Fibroblast of the aortic adventitia (primary cell): ENCODE measurements at regions not wholly inside any gene's neighbourhood (a gene's known extent, or its start where the extent isn't known, plus 50 kb on each side); places are given as distances from the start of the nearest gene placed in this dataset.
A peak's percentile ranks its signal among the peaks of the same experiment; 100 is the strongest.
"Not testable (repeated sequence)": the region's sequence is repeated elsewhere in the genome, so short reads cannot be mapped to it uniquely, and the experiment has no call there.

Experiments used
- DNase-seq: peaks from one replicate; pipeline ENCODE4 v3.0.0-alpha.2; 2010; ENCODE audit warnings: low read depth
- H3K4me3 ChIP-seq: 2 replicates; pipeline ENCODE4 v1.5.1; 2011; ENCODE audit warnings: low read depth, mild to moderate bottlenecking, control low read depth, low read length, moderate library complexity
- TF ChIP-seq, protein P1 (sequence below): IDR thresholded peaks from 2 replicates; pipeline ENCODE4 v1.5.1; 2011; ENCODE audit warnings: mild to moderate bottlenecking, low read length, control low read depth, inconsistent platforms; ENCODE audit not compliant: insufficient read depth

DNA sequence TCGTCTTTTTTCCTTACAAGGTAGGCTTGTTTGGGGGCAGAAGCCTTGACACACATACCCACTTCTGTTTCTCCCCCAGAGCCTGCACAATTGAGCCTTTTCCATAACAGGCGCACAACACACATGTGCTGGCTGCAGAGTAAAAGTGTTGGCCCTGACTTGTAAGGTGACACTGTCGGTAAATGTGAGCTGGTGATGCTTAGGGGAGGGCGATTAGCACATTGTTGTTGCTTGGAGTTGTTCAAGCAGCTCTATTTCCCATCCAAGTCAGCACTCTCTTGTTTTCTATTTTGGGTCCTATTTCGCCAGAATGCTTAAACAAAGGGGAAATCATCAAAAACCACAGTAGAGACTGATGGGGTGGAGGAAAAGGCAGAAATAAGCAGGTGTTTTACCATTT lies 51.9 kb upstream of the PTPRJ start:
- DNase-seq = no peak
- TF ChIP-seq, protein P1, sequence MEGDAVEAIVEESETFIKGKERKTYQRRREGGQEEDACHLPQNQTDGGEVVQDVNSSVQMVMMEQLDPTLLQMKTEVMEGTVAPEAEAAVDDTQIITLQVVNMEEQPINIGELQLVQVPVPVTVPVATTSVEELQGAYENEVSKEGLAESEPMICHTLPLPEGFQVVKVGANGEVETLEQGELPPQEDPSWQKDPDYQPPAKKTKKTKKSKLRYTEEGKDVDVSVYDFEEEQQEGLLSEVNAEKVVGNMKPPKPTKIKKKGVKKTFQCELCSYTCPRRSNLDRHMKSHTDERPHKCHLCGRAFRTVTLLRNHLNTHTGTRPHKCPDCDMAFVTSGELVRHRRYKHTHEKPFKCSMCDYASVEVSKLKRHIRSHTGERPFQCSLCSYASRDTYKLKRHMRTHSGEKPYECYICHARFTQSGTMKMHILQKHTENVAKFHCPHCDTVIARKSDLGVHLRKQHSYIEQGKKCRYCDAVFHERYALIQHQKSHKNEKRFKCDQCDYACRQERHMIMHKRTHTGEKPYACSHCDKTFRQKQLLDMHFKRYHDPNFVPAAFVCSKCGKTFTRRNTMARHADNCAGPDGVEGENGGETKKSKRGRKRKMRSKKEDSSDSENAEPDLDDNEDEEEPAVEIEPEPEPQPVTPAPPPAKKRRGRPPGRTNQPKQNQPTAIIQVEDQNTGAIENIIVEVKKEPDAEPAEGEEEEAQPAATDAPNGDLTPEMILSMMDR = no peak

GRCh38 chr11:47924184-47924691 lies 56.1 kb upstream of the PTPRJ start:
- TF ChIP-seq, protein P1 = no peak
- DNase-seq = peak; percentile 70
- no peak overlapping the region for H3K4me3 ChIP-seq

More for the DNA sequence above, 51.9 kb upstream of the PTPRJ start:
- H3K4me3 ChIP-seq = no peak overlapping the region

DNA sequence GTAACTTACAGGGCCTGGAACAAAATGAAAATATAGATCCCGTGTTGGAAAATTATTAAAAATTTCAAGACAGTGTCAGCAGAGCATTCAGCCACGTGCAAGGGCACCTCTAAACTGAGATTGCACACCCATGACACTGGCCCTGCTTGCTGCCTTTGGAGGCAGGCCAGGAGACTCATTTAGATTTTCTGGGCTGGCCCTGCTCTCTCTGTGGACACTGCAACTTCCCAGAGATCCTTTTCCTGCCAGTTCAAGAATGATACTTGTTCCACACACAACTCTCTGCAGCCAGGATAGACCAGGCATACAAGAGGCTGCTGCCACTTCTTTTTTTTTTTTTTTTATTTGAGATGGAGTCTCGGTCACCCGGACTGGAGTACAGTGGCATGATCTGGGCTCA lies 56.7 kb upstream of the PTPRJ start:
- TF ChIP-seq, protein P1 = no peak
- H3K4me3 ChIP-seq = no peak overlapping the region
- DNase-seq = peak; percentile 71

- not testable (repeated sequence) for H3K4me3 ChIP-seq, DNase-seq
Observed at GRCh38 chr11:47921080-47921555, 59.2 kb upstream of the PTPRJ start.

GRCh38 chr11:47918882-47919495 lies 61.4 kb upstream of the PTPRJ start:
- H3K4me3 ChIP-seq = no peak overlapping the region
- TF ChIP-seq, protein P1 = no peak
- peak; percentile 32 for DNase-seq

GRCh38 chr11:47918370-47918690 lies 62.0 kb upstream of the PTPRJ start:
- DNase-seq = no peak
- TF ChIP-seq, protein P1 = no peak
- H3K4me3 ChIP-seq = peak overlapping the region; percentile 65

GRCh38 chr11:47917599-47918369 lies 62.6 kb upstream of the PTPRJ start:
- peak; percentile 100 for DNase-seq
- peak overlapping the region; percentile 65 for H3K4me3 ChIP-seq
- TF ChIP-seq, protein P1 = no peak
